NT2/D1 (cell line): ENCODE measurements at regions not wholly inside any gene's neighbourhood (a gene's known extent, or its start where the extent isn't known, plus 50 kb on each side); places are given as distances from the start of the nearest gene placed in this dataset.

ENCODE experiments used
- YY1 ChIP-seq: IDR thresholded peaks from 2 replicates; pipeline ENCODE4 v1.6.1; 2011; ENCODE audit not compliant: insufficient read length, insufficient read depth
- ZNF274 ChIP-seq: IDR thresholded peaks from 2 replicates; pipeline ENCODE4 v1.6.1; 2011; ENCODE audit warnings: mild to moderate bottlenecking, low read depth, low read length

- TF ChIP-seq YY1 (no peak), ZNF274 (no peak)
Observed at GRCh38 chr16:65598621-65599020, 476.8 kb upstream of the CDH11 start.
